GM18907 (cell line): ENCODE measurements at regions not wholly inside any gene's neighbourhood (a gene's known extent, or its start where the extent isn't known, plus 50 kb on each side); places are given as distances from the start of the nearest gene placed in this dataset.
"Not testable (repeated sequence)": the region's sequence is repeated elsewhere in the genome, so short reads cannot be mapped to it uniquely, and the experiment has no call there.

Experiments
- ATAC-seq: cut with Tn5 transposase; IDR thresholded peaks from one replicate; pipeline ENCODE4 v1.9.1; 2021; ENCODE audit warnings: mild to moderate bottlenecking, moderate library complexity; ENCODE audit not compliant: unreplicated experiment

DNA sequence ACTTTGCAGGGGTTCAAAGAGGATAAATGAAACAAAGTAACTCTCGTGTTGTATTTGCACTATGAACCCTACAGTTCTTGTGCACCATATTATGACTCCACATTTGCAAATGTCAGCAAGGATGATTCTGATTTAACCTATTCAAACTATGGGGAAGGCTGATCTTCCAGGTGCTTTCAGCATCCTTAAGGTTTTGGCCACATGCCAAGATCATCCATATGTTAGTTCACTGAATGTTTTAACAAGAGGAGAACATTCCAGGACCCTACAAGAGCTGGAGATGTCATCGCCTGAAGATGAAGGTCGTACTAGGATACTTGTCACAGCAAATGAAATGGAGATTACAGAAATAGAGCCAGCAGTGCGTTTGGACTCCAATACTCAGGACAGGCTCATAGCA is 114.2 kb downstream of the DHRS2 start:
- no peak for ATAC-seq

DNA sequence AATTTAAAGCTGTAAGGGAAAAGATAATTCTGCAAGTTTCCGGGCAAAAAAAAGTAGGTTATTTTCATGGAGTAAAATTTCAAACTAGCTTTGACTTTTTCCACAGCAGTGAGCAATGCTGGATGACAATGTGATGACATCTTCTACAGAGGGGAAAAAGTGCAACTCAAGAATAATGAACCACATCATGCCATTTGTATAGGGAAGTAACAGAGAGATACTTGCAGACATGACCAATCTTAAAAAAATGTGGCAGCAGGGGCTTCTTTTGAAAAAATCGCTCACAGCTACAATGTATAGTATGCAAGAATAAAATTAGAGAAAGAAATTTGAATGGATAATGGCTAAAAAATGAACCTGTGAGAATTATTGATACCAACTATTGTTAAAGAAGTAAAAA is 115.5 kb downstream of the DHRS2 start:
- no peak for ATAC-seq

DNA sequence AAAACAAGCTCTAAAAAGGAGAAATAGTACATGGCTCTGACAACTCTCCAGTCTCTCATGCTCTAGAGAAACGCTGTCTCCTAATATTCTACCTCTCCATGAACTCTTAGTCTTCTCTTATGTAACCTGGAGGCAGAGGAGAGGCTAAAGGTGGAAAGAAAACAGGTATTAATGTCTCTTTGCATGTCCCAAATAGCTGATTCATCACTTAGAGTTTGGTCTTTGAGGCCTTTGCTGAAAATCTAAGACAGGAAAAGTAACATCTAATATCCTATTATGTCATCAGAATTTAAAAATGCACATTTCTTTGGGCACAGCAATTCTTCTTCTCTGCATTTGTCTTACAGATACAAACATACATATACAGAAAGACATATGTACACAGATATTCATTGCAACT is 127.2 kb downstream of the DHRS2 start:
- ATAC-seq: no peak

DNA sequence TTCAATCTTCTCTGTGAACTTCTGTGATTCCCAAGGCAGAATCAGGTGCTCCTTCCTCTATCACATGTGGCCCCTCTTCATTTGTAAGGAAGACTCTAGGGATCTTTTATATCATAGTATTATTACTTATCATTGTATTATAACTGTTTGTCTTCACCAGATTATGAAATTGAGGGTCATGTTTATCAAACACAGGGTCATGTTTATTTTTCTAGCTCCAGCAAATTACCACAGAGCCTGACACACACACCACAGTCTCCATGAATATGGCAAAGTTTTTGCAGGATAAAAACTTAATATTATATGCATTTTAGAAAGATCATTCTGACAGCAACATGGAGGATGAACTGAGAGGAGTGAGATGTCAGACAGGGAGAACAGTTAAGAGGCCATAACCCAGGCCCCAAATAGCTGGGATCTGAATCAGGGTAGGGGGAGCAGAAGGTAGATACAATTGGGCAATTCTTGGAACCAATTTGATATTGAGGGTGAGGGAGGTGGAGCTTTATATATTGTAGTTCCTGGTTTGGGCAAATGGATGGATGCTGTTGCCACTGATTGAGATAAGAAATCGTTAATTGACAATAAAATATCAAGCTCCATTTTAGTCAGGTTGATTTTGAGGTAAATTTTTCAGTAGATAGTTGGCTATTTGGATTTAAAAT is 130.7 kb downstream of the DHRS2 start:
- no peak for ATAC-seq

DNA sequence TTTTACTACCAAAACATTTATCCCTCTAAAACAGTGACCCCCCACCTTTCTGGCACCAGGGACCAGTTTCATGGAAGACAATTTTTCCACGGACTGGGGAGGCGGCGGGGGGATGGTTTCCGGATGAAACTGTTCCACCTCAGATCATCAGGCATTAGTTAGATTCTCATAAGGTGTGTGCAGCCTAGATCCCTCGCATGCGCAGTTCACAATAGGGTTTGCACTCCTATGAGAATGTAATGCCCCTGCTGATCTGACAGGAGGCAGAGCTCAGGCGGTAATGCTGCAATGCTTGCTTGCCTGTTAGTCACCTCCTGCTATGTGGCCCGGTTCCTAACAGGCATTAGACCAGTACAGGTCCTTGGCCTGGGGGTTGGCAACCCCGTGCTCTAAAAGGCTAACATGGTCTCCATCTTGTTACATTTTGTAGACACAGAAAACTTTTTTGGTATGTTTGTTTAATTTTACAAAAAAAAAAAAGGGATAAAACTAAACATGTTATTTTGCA is 133.1 kb downstream of the DHRS2 start:
- not testable (repeated sequence) for ATAC-seq

DNA sequence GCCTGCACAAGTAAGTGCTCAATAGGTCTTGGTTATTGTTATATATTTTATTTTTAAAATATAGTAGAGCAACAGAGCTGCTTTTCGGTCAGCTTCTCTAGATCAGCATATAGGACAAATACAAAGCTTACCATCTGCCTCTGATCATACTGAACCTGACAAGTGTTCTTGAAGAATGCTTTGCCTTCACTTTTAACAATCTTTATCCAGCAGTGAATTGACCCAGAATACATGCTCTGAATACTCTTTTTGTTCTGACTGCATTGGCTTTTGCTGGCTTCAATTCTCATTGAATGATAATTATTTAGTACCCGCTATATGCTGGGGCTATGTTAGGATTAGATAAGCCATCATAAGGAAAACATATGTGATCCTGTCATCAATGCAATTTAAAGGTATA is 137.8 kb downstream of the DHRS2 start:
- no peak for ATAC-seq

DNA sequence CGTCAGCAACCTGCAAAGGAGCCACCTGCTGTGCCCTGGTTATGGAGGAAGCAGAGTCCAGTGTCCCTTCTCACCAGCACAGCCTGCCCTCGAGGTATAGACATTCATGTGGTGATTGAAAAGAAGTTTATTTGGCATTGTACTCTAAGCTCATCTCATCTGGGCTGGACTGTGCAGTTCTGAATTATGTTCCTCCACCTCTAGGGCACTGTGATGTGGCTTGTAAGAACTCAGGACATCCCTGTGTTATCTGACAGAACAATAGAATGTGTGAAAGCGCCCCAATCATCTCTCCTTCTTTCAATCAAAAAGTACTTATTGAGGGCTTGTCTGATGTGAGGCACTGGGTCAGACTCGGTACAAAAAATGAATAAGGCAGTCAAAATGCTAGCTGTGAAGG is 140.1 kb downstream of the DHRS2 start:
- no peak for ATAC-seq

DNA sequence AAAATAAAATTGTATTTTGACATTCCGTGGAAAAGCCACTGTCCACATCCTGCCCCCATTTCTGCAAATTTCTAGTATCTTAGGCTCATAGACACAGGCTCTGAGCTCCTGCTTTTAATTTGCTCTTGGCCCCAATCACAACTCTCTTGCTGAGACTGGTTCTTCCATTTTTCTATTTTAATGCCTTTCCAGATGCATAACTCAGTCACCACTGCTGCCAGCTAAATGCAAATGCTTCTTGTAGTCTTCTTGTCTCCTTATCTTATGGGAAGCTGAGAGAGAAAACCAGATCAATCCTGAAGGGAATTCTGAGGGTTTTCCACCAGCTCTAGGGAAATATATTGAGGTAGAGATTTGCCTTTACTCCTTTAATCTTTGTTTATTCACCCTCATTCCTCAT is 149.0 kb downstream of the DHRS2 start:
- ATAC-seq: no peak

DNA sequence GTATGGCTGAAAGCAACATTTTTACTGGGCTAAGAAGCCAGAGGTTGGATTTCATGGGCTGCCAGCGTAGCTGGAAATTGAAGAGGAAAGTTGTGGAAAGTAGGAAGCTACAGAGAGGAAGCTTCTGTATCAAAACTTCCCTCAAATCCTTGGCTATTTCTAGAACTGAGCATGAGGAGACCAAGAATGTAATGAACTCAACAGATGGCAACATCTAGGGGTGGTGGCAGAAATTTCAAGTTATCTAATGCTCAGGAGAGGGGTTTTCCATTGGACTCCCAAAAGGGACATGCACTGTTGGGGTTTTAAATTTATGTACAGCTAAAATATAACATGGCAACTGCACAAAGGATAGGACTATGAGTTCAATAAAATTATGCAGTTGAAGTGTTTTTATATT is 151.3 kb downstream of the DHRS2 start:
- no peak for ATAC-seq

DNA sequence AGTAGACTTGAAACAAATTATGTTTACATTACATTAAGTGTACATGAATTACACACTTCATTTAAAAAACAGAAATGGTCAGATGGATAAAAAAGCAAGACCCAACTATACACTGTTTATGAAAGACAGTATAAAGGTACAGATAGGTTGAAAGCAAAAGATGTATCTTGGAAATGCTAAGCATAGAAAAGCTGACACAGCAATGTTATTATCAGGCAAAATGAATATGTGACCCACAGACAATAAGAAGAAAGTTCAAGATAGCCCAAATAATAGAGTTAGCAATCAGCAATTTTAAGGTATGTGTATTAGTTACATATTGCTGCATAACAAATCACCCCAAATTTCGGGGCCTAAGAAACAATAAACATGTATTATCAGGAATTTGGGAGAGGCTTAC is 153.5 kb downstream of the DHRS2 start:
- ATAC-seq: no peak

DNA sequence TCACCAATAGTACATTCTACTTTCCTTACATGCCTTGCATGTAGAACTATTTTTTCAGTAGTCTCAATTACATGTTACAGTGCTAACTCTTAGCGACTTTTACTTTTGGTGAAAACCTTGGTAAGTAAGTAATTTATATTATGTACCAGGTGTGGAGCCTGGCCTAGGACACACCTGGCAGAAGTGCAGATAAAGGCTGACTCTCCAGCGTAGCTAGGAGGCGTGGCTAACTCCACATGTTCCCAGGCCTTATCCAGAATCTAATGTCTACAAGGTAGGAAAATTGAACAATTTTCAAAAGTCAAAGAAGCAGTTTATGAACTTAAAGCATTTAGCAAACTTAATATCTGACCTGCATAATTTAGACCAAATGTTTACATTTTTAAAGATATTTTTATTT is 157.4 kb downstream of the DHRS2 start:
- no peak for ATAC-seq

DNA sequence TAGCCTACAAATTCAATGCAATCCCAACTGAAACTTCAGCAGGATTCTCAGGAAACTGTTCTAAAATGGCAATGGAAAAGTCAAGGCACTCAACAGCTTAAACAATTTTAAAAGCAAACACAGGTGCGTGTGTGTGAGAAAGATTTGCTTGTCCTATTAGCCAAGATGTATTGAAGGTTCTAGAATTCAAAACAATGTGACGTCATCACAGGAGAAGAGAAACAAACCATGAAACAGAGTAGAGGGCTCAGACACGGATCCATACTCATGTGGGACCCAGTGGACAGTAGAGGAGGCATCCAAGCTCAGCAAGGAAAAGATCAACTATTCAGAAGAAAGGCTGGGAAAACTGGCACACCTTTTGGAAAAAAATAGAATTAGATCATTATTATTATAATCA is 152.8 kb upstream of the DHRS4 start:
- no peak for ATAC-seq

DNA sequence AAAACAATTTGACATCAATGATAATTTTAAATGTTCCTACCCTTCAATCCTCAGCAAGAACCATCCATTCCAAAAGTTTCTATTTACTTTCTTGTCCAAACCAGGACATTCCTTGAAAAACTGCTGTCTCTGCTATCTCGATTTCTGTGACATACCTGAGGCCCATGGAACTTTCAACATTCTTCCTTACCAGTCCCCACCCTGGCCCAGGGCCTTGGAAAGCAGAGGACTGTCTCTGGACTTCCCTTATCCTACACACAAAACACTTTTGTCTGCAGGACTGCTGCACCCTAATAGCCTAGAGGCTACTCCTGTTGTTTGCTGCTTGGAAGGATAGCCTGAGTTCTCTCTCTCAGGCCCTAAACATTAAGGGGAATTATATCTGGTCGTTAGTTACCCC is 151.8 kb upstream of the DHRS4 start:
- no peak for ATAC-seq

DNA sequence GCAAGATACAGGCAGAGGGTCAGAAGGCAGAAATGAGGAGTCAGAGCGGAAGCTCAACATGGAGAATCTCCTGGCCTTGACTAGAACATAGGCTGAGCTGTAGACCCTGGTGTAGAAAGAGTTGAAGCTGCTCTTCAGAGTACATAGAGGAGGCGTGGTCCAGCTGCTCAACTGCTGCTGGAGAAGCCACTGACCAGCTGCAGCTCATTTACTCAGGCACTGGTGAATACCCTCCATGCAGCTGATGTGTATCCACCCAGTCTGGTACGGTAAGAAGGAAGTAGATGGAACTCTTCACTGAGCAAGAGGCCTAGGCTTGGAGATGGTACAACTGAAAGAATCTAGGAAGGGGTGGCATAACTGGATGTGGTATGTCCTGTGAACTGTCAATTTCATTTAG is 148.8 kb upstream of the DHRS4 start:
- ATAC-seq: no peak

DNA sequence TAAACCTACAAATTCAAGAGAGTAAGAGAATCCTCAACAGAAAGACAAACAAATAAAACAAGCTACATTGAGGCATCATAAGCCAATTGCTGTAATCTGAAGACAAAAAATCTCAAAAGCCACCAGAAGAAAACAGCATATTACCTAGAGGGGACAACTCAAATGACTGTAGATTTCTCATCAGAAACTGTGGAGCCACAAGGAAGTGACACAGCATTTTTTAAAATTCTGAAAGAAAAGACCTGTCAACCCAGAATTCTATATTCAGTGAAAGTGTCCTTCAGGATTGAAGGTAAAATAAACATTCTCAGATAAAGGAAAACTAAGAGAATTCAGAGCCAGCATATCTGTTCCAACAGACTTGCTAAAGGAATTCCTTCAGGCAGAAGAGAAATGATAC is 147.8 kb upstream of the DHRS4 start:
- ATAC-seq: no peak

DNA sequence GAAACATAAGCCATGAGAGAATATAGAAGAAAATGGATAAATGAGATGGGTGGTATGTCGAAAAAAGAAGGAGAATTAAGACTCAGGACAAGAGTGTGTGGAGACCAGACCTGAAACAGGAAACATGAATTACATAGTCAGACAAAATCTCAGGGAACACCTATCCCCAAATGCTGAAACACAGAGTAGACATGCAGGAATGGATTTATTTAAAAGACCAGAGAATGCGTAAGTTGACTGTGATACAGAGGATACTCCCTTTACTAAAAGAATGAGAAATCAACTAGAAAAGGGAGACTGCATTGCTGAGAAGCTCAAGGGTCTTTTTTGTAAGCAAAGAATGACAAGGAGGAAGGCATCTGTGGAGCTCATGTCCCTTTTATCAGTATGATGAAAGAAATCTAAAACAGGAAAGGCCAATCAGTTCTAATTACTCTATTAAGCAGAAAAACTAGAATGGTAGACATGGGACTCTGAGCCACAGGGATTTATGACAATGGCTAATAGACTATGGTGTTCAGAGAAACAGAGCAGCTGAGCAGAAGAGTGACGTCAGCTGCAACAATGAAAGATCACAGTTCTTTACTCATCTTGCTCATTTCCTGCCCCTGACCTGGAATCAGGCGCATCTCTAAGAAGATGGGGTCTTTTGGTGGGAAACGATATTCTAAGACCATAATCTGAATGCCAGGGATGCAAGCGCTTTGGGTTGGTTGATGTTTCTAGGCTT is 138.9 kb upstream of the DHRS4 start:
- no peak for ATAC-seq

DNA sequence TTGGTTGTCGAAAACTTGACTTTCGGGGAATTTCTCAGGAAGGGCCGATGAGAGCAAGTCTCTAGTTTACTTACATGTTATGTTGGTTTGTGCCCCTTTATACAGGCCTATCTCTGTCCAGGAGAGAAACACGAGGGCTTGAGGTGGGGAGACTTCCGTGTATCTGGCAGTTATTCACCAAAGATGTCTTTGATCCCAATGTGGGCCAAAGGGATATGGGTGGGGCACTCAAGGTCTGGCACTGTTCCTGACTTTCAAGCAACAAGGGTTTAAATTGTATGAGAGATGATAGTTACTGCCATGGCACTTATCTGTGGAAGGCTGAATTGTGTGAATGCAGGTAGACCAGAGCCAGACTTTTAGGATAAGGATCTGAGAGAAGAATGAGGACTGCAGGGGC is 137.2 kb upstream of the DHRS4 start:
- ATAC-seq: no peak

DNA sequence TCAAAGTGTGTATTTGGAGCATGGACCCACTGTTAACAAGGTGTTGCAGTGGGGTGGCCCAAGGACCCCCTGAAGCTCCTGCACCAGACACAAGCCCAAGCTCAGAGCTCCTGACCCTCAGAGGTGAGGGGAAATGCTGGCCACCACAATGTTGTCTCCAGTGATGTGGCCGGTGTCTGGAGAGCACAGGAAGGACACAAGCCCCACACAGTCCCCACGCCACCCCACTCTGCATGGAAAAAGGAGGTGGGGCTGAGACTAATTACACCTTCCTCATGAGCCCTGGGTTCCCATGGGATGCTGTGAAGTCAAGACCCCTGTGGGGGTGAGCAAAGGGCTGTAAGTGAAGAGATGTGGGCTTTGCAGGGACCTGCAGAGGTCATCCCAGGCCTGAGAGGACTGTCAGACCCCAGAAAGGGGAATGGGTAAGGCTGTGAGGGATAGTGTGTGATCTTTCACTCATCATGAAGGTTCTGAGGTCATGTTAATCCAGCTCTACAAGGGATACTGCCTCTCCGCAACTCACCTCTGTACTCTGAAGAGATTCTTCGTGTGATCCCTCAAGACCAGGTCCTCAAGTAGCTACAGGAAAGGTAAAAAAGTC is 136.3 kb upstream of the DHRS4 start:
- no peak for ATAC-seq

DNA sequence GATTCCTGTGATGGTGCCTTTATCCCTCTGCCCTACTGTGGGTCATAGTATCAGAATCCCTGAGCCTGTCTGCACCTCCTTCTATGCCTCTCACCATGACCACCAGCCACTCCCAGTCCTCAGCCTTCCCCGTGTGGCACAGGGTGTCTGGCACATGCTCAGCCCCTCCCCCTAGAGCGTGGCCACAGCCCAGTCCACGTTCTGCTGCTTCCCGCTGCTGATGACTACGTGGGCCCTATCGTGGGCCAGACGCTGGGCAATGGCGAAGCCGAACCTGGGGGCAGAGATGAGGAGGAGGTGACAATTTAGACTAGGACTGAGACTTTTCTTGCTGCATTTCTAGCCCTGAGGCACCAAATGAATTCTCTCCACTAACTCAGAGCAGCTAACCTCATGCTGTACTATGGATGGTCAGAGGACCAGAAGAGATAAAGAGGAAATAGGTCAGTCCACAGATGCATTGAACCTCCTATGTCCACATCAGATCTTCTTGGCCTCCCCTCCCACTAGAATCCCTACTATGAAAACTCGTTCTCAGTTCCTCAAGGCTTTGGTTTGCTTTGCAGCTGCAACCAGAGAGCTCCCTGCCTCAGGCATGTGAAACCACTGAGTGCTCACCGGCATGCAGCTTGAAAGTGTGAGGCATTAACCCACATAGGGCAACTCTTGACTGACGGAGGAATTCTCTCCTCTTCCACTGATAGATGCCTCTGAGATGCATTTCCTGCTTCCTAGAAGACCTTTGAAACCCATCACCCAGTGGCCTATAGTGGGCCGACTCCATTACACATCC is 126.3 kb upstream of the DHRS4 start:
- ATAC-seq: no peak

DNA sequence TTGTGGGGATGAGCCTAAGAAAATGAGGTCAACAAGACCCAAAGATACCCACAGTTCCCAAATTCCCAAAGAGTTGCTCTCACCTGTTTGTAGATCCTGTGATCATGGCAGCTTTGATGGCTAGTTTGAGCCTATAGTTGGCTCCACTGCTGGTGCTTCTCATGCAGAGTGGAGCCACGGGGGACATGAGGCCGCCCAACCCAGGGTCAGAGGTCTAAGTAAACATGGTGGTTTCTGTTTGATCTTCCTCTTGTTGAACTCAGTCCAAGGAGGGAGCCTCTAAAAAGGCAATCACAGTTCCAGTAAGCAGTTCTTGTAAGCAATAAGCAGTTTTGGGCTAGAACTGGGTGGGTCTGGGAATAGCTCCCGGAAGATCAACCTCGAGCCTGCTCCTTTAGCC is 125.6 kb upstream of the DHRS4 start:
- ATAC-seq: no peak

DNA sequence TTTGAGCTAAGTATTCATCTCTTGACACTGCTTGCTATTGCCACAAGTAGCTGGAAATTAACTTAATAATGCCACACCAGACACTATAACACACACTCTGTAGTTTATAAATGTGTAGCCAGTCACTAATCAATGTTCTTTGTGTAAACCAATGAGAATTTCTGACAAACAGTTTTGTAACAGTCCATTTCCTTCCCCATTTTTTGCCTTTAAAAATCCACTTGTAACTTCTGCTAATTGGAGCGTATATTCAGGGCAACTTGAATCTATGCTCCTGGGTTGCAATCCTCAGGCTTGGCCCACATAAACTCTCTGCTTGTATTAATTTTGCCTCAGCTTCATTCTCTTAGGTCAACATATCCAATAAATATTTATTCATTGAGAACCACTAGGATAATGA is 125.0 kb upstream of the DHRS4 start:
- no peak for ATAC-seq
